H1 (cell line): ENCODE measurements at regions not wholly inside any gene's neighbourhood (a gene's known extent, or its start where the extent isn't known, plus 50 kb on each side); places are given as distances from the start of the nearest gene placed in this dataset.

Source experiments
- CBX8 ChIP-seq: fragments of 300-800, 300-1000 bp; sonication (generic); IDR thresholded peaks from 2 replicates; pipeline ENCODE4 v1.7.1; 2016; ENCODE audit warnings: low read depth, low read length, borderline replicate concordance
- CHD7 ChIP-seq: fragments of 300-600 bp; sonication (generic); IDR thresholded peaks from 2 replicates; pipeline ENCODE4 v1.7.1; 2012; ENCODE audit warnings: low read length, moderate library complexity, mild to moderate bottlenecking, inconsistent platforms; ENCODE audit not compliant: insufficient replicate concordance
- CREB1 ChIP-seq: IDR thresholded peaks from 2 replicates; pipeline ENCODE4 v1.6.1; 2012; ENCODE audit warnings: inconsistent platforms
- CTCF ChIP-seq, 3 experiments: IDR thresholded peaks; 1 replicate in 2 of 3; 2 replicates in 1 of 3; pipeline versions ENCODE4 v1.5.1 to v1.6.1; 2011; ENCODE audit warnings: low read length in 3 of 3, mild to moderate bottlenecking in 3 of 3, inconsistent platforms in 2 of 3, low read depth in 1 of 3, moderate library complexity in 1 of 3; ENCODE audit not compliant: insufficient read depth in 1 of 3; ENCODE audit errors: control extremely low read depth in 1 of 3
- JUND ChIP-seq: IDR thresholded peaks from 2 replicates; pipeline ENCODE4 v1.6.1; 2011; ENCODE audit warnings: mild to moderate bottlenecking, improper control_type of control experiment, low read length
- RNF2 ChIP-seq: fragments of 200-900, 300-1000 bp; sonication (generic); IDR thresholded peaks from 2 replicates; pipeline ENCODE4 v1.7.1; 2016; ENCODE audit warnings: borderline replicate concordance, low read depth, mild to moderate bottlenecking, antibody characterized with exemption, low read length; ENCODE audit not compliant: poor library complexity, severe bottlenecking; ENCODE audit errors: missing control alignments
- SP2 ChIP-seq: IDR thresholded peaks from 2 replicates; pipeline ENCODE4 v1.6.1; 2012; ENCODE audit warnings: mild to moderate bottlenecking, low read length, inconsistent platforms
- SUZ12 ChIP-seq: fragments of 200-600 bp; sonication (generic); IDR thresholded peaks from 2 replicates; pipeline ENCODE4 v1.6.1; 2012; ENCODE audit warnings: mild to moderate bottlenecking, inconsistent platforms, low read length, moderate library complexity, mixed read lengths
- YY1 ChIP-seq: IDR thresholded peaks from 2 replicates; pipeline ENCODE4 v1.6.1; 2011; ENCODE audit warnings: low read depth, mild to moderate bottlenecking, low read length

- no peak for TF ChIP-seq CHD7
- TF ChIP-seq CTCF (IDR thresholded peaks at IDR 0.05; ENCODE audit: control extremely low read depth in 1 of 3, insufficient read depth in 1 of 3, low read depth in 1 of 3, low read length in 3 of 3) = no peak
- TF ChIP-seq RNF2 = no peak
- no peak for TF ChIP-seq SP2
- no peak for TF ChIP-seq JUND
- TF ChIP-seq CBX8 = no peak
- TF ChIP-seq CREB1 = no peak
- no peak for TF ChIP-seq YY1
- no peak for TF ChIP-seq SUZ12
Measured at GRCh38 chr20:63064310-63064709, 57.5 kb upstream of the BHLHE23 start (continued).
